WTC11 (cell line): ENCODE measurements at regions not wholly inside any gene's neighbourhood (a gene's known extent, or its start where the extent isn't known, plus 50 kb on each side); places are given as distances from the start of the nearest gene placed in this dataset.

Experiments
- ATF1 ChIP-seq: sonication (generic); formaldehyde crosslinking; IDR thresholded peaks from 2 replicates; pipeline ENCODE4 v1.8.1; 2023; ENCODE audit warnings: mild to moderate bottlenecking, moderate library complexity, missing genetic modification reagents
- CREB1 ChIP-seq: sonication (generic); formaldehyde crosslinking; IDR thresholded peaks from 2 replicates; pipeline ENCODE4 v1.8.0; 2023; ENCODE audit warnings: mild to moderate bottlenecking, missing genetic modification reagents
- CTCF ChIP-seq: fragments of 200-600 bp; IDR thresholded peaks from 2 replicates; pipeline ENCODE4 v1.8.0; 2022; ENCODE audit warnings: antibody characterized with exemption
- ESRRA ChIP-seq: sonication (generic); formaldehyde crosslinking; IDR thresholded peaks from 2 replicates; pipeline ENCODE4 v1.8.1; 2022; ENCODE audit warnings: mild to moderate bottlenecking, missing genetic modification reagents, borderline replicate concordance
- JUN ChIP-seq: sonication (generic); formaldehyde crosslinking; IDR thresholded peaks from 2 replicates; pipeline ENCODE4 v1.8.0; 2023; ENCODE audit warnings: mild to moderate bottlenecking, missing genetic modification reagents
- SP1 ChIP-seq: sonication (generic); formaldehyde crosslinking; conservative IDR thresholded peaks from 2 replicates; pipeline ENCODE4 v1.8.1; 2022; ENCODE audit warnings: missing genetic modification reagents
- ZNF219 ChIP-seq: sonication (generic); formaldehyde crosslinking; IDR thresholded peaks from 2 replicates; pipeline ENCODE4 v1.8.0; 2023; ENCODE audit warnings: missing genetic modification reagents, mild to moderate bottlenecking, borderline replicate concordance
- ZNF423 ChIP-seq: fragments of 250-450 bp; sonication (Bioruptor Pico); IDR thresholded peaks from 2 replicates; pipeline ENCODE4 v2.1.2; 2022; ENCODE audit warnings: mild to moderate bottlenecking, moderate library complexity
- TF ChIP-seq, protein P1 (sequence below): sonication (generic); formaldehyde crosslinking; IDR thresholded peaks from 2 replicates; pipeline ENCODE4 v1.8.0; 2022; ENCODE audit warnings: mild to moderate bottlenecking, missing genetic modification reagents
- TF ChIP-seq, protein P2 (sequence below): sonication (generic); formaldehyde crosslinking; IDR thresholded peaks from 2 replicates; pipeline ENCODE4 v1.8.1; 2023; ENCODE audit warnings: mild to moderate bottlenecking, missing genetic modification reagents, moderate library complexity
- TF ChIP-seq, protein P3 (sequence below): sonication (generic); formaldehyde crosslinking; IDR thresholded peaks from 2 replicates; pipeline ENCODE4 v1.8.0; 2023; ENCODE audit warnings: missing genetic modification reagents, mild to moderate bottlenecking, borderline replicate concordance

- TF ChIP-seq, protein P1, sequence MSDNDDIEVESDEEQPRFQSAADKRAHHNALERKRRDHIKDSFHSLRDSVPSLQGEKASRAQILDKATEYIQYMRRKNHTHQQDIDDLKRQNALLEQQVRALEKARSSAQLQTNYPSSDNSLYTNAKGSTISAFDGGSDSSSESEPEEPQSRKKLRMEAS: no peak
- TF ChIP-seq CTCF: peak; percentile 19; the same call in 1 of the 2 replicates
- TF ChIP-seq, protein P2, sequence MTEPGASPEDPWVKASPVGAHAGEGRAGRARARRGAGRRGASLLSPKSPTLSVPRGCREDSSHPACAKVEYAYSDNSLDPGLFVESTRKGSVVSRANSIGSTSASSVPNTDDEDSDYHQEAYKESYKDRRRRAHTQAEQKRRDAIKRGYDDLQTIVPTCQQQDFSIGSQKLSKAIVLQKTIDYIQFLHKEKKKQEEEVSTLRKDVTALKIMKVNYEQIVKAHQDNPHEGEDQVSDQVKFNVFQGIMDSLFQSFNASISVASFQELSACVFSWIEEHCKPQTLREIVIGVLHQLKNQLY (CRISPR knock-in tag): no peak
- TF ChIP-seq CREB1 (CRISPR knock-in tag): no peak
- TF ChIP-seq JUN (CRISPR knock-in tag): no peak
- TF ChIP-seq, protein P3, sequence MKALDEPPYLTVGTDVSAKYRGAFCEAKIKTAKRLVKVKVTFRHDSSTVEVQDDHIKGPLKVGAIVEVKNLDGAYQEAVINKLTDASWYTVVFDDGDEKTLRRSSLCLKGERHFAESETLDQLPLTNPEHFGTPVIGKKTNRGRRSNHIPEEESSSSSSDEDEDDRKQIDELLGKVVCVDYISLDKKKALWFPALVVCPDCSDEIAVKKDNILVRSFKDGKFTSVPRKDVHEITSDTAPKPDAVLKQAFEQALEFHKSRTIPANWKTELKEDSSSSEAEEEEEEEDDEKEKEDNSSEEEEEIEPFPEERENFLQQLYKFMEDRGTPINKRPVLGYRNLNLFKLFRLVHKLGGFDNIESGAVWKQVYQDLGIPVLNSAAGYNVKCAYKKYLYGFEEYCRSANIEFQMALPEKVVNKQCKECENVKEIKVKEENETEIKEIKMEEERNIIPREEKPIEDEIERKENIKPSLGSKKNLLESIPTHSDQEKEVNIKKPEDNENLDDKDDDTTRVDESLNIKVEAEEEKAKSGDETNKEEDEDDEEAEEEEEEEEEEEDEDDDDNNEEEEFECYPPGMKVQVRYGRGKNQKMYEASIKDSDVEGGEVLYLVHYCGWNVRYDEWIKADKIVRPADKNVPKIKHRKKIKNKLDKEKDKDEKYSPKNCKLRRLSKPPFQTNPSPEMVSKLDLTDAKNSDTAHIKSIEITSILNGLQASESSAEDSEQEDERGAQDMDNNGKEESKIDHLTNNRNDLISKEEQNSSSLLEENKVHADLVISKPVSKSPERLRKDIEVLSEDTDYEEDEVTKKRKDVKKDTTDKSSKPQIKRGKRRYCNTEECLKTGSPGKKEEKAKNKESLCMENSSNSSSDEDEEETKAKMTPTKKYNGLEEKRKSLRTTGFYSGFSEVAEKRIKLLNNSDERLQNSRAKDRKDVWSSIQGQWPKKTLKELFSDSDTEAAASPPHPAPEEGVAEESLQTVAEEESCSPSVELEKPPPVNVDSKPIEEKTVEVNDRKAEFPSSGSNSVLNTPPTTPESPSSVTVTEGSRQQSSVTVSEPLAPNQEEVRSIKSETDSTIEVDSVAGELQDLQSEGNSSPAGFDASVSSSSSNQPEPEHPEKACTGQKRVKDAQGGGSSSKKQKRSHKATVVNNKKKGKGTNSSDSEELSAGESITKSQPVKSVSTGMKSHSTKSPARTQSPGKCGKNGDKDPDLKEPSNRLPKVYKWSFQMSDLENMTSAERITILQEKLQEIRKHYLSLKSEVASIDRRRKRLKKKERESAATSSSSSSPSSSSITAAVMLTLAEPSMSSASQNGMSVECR: no peak
- no peak for TF ChIP-seq ESRRA (CRISPR knock-in tag)
- no peak for TF ChIP-seq SP1
- no peak for TF ChIP-seq ZNF219 (CRISPR knock-in tag)
- TF ChIP-seq ATF1 (CRISPR knock-in tag): no peak
- TF ChIP-seq ZNF423 (CRISPR knock-in tag): no peak
Observed at GRCh38 chr2:52976143-52976949, 791.3 kb upstream of the CHAC2 start.
